Gastroesophageal sphincter (tissue), 4 donors: ENCODE measurements at regions not wholly inside any gene's neighbourhood (a gene's known extent, or its start where the extent isn't known, plus 50 kb on each side); places are given as distances from the start of the nearest gene placed in this dataset.

ENCODE experiments used
- ATAC-seq: fragments of 150-250 bp; one replicate; pipeline ENCODE4 v1.9.1; 2016; ENCODE audit warnings: mild to moderate bottlenecking, moderate library complexity
- H3K27ac ChIP-seq, 4 donors: fragments of 200-600 bp; sonication (generic) in 3 of 4; 1 replicate in 3 of 4; 2 replicates in 1 of 4; pipeline ENCODE4 v1.5.1; 2016 to 2019
- H3K27me3 ChIP-seq: fragments of 200-600 bp; sonication (generic); one replicate; pipeline ENCODE4 v1.5.1; 2019
- H3K36me3 ChIP-seq, 2 donors: fragments of 200-600 bp; sonication (generic); one replicate each; pipeline ENCODE4 v1.5.1; 2019; ENCODE audit warnings: control low read depth in 1 of 2
- H3K4me1 ChIP-seq, 3 donors: fragments of 200-600 bp; sonication (generic); 1 replicate in 2 of 3; 2 replicates in 1 of 3; pipeline ENCODE4 v1.5.1; 2016 to 2019; ENCODE audit warnings: control low read depth in 2 of 3
- H3K4me3 ChIP-seq, 2 donors: fragments of 200-600 bp; sonication (generic); one replicate each; pipeline ENCODE4 v1.5.1; 2019; ENCODE audit warnings: mild to moderate bottlenecking in 1 of 2, moderate library complexity in 1 of 2
- H3K9me3 ChIP-seq, 3 donors: fragments of 200-600 bp; sonication (generic); one replicate each; pipeline ENCODE4 v1.5.1; 2017 to 2019; ENCODE audit warnings: control low read depth in 2 of 3
- EP300 ChIP-seq: sonication (generic); formaldehyde crosslinking; IDR thresholded peaks from one replicate; pipeline ENCODE4 v1.6.1; 2017; ENCODE audit warnings: antibody characterized with exemption, mild to moderate bottlenecking
- POLR2A ChIP-seq, 2 donors: fragments of 450-650 bp; IDR thresholded peaks; one replicate each; pipeline ENCODE4 v1.6.1; 2017; ENCODE audit warnings: antibody characterized with exemption in 2 of 2, mild to moderate bottlenecking in 2 of 2, moderate library complexity in 1 of 2
- POLR2AphosphoS5 ChIP-seq: sonication (generic); formaldehyde crosslinking; IDR thresholded peaks from one replicate; pipeline ENCODE4 v1.6.1; 2017; ENCODE audit warnings: antibody characterized with exemption
- WGBS, 2 donors: methylation state at CpG; one replicate each; pipeline ENCODE4 v1.1.5; 2018; ENCODE audit warnings: low coverage in 1 of 2; 5-methylcytosine and 5-hydroxymethylcytosine counted together
- TF ChIP-seq, protein P1 (sequence below), 4 experiments: fragments of 200-600 bp in 2 of 4; fragments of 450-650 bp in 2 of 4; sonication (generic) in 1 of 4; IDR thresholded peaks; one replicate each; pipeline ENCODE4 v1.5.1; 2017 to 2019; ENCODE audit warnings: antibody characterized with exemption in 4 of 4, mild to moderate bottlenecking in 2 of 4, moderate library complexity in 2 of 4

DNA sequence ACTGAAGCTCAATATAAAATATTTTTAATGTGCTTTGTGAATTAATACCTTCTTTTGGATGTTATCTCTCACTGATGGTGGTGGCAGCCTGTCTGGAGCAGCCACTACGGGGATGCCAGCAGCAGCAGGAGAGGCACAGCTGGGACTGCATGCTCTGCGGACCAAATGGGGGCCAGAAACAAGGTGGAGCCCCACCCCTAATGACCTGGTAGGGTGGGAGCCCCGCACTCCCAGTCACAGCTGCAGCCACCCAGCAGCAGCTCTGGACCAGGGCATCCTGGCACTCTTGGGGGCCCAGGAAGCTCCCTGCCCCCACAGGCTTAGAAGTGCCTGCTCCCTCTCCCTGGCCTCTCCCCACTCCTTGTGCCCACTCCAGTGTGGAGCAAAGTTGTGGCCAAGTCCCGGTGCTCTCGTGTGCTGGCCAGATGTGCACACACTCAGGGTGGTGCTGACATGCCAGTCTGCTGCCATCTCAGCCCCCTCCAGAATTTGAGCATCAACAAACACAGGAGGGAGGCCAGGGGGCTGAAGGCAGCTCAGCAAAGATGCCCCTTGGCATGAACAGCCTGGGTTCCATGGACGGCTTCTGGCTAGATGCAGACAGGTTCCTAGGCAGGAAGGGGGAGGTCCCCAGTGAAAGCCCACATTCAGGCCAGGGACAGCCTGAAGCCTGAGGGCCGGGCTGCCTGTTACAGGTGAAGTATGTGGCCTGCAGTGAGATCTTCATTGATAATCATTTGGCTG, 696.7 kb upstream of the SLITRK5 start:
- 58% methylated on average over 2 of the region's 7 CpGs for WGBS, 2 donors
- TF ChIP-seq POLR2A (IDR thresholded peaks at IDR 0.05) (no peak), POLR2AphosphoS5 (no peak), EP300 (no peak)
- TF ChIP-seq, protein P1, sequence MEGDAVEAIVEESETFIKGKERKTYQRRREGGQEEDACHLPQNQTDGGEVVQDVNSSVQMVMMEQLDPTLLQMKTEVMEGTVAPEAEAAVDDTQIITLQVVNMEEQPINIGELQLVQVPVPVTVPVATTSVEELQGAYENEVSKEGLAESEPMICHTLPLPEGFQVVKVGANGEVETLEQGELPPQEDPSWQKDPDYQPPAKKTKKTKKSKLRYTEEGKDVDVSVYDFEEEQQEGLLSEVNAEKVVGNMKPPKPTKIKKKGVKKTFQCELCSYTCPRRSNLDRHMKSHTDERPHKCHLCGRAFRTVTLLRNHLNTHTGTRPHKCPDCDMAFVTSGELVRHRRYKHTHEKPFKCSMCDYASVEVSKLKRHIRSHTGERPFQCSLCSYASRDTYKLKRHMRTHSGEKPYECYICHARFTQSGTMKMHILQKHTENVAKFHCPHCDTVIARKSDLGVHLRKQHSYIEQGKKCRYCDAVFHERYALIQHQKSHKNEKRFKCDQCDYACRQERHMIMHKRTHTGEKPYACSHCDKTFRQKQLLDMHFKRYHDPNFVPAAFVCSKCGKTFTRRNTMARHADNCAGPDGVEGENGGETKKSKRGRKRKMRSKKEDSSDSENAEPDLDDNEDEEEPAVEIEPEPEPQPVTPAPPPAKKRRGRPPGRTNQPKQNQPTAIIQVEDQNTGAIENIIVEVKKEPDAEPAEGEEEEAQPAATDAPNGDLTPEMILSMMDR (IDR thresholded peaks at IDR 0.05) = no peak
- Histone ChIP-seq H3K27ac (no peak overlapping the region), H3K27me3 (no peaks in the 10 kb centered on the region), H3K9me3 (no peaks in the 10 kb centered on the region), H3K36me3 (no peaks in the 10 kb centered on the region), H3K4me3 (no peak overlapping the region), H3K4me1 (no peaks in the 10 kb centered on the region)
- ATAC-seq = no peak

GRCh38 chr13:86974995-86975328, 696.2 kb upstream of the SLITRK5 start:
- Histone ChIP-seq H3K36me3 (no peaks in the 10 kb centered on the region), H3K27ac (no peak overlapping the region), H3K4me3 (no peak overlapping the region), H3K9me3 (no peaks in the 10 kb centered on the region), H3K27me3 (no peaks in the 10 kb centered on the region), H3K4me1 (no peaks in the 10 kb centered on the region)
- TF ChIP-seq POLR2AphosphoS5 (no peak), EP300 (no peak), POLR2A (IDR thresholded peaks at IDR 0.05) (no peak)
- TF ChIP-seq, protein P1 (IDR thresholded peaks at IDR 0.05) = no peak
- ATAC-seq = no peak
- WGBS, 2 donors = 96 to 100% methylated on average over 1 of the region's 1 CpG

DNA sequence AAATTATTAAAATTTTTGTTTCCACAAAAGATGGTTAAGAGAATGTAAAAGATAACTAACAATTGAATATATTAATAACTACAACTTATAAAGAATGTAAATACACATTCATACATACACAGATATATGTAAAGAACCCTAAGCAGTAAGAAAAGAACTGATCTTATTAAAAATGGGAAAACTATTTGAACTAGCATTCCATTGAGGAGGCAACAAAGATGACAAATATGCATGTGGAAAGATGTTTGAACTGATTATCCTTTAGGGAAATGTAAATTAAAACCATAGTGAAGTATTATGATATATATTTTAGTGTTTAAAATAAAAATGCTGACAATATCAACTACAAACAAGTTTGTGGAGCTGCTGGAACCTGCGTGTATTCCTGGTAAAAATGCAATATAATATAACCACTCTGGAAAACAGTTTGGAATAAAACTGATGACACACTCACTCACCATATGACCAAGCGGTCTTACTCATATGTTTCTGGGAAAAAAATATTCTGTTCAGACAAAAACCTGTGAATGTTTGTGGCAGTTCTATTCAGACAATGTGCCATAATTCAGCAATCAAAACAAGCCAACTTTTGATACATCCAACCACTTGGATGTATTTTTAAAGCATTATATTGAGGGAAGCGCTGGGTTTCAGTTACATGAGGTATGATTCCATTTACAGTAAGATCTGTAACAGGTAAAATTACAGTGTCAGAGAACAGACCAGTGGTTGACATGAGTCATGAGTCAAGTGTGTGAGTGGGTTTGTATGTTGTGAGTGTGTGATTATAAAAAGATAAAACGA, 694.4 kb upstream of the SLITRK5 start:
- no peak for TF ChIP-seq EP300
- TF ChIP-seq, protein P1 (IDR thresholded peaks at IDR 0.05) = no peak
- TF ChIP-seq POLR2AphosphoS5 = no peak
- TF ChIP-seq POLR2A (IDR thresholded peaks at IDR 0.05) = no peak
- no peaks in the 10 kb centered on the region for H3K9me3 ChIP-seq
- ATAC-seq = no peak

DNA sequence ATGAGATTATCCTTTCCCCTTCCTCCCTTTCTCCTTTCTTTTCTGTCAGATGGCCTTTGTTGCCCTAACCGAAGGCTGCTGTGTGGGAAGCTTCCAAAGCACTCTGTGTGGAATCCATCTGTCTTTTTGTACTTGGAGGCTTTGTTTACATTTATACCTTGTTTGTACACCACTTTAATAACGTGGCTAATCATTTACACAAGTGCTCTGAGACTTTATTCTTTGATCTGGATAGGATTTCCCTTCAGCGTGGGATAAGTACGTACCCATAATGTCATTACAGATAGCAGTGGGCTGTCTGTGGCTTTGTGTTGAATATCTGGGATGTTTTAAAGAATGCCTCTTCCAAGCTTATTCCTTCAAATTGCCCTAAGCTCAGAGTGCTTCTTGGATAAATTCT, 684.7 kb upstream of the SLITRK5 start:
- Histone ChIP-seq H3K9me3 (no peaks in the 10 kb centered on the region), H3K4me1 (no peaks in the 10 kb centered on the region), H3K27ac (no peak overlapping the region), H3K4me3 (no peak overlapping the region), H3K36me3 (no peaks in the 10 kb centered on the region), H3K27me3 (no peaks in the 10 kb centered on the region)
- TF ChIP-seq EP300 (no peak), POLR2A (IDR thresholded peaks at IDR 0.05) (no peak), POLR2AphosphoS5 (no peak)
- TF ChIP-seq, protein P1 (IDR thresholded peaks at IDR 0.05) = no peak
- no peak for ATAC-seq
- WGBS, 2 donors = 25 to 40% methylated on average over 4 of the region's 4 CpGs

More for the DNA sequence above, 694.4 kb upstream of the SLITRK5 start:
- Histone ChIP-seq H3K27ac (no peak overlapping the region), H3K27me3 (no peaks in the 10 kb centered on the region), H3K4me3 (no peak overlapping the region), H3K4me1 (no peaks in the 10 kb centered on the region), H3K36me3 (no peaks in the 10 kb centered on the region)
- WGBS, 2 donors = 77 to 93% methylated on average over 4 of the region's 4 CpGs

DNA sequence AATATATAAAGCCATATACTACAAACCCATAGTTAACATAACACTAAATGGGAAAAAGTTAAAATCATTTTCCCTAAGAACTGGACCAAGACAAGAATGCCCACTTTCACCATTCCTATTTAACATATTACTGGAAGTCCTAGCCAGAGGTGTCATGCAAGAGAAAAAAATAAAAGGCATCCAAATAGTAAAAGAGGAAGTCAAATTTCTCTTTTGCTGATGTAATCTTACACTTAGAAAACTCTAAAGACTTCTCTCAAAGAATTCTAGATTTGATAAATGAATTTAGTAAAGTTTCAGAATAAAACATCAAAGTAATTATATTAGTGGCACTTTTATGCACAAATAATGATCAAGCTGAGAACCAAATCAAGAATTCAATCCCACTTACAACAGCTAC, 678.9 kb upstream of the SLITRK5 start:
- Histone ChIP-seq H3K4me1 (no peaks in the 10 kb centered on the region), H3K9me3 (no peaks in the 10 kb centered on the region), H3K36me3 (no peaks in the 10 kb centered on the region), H3K4me3 (no peak overlapping the region), H3K27me3 (no peaks in the 10 kb centered on the region), H3K27ac (no peak overlapping the region)
- no peak for ATAC-seq
- TF ChIP-seq POLR2AphosphoS5 = no peak
- TF ChIP-seq EP300 = no peak
- no peak for TF ChIP-seq POLR2A (IDR thresholded peaks at IDR 0.05)
- TF ChIP-seq, protein P1 (IDR thresholded peaks at IDR 0.05) = no peak
